ENCODE measurements at regions not wholly inside any gene's neighbourhood (a gene's known extent, or its start where the extent isn't known, plus 50 kb on each side); places are given as distances from the start of the nearest gene placed in this dataset.

DNA sequence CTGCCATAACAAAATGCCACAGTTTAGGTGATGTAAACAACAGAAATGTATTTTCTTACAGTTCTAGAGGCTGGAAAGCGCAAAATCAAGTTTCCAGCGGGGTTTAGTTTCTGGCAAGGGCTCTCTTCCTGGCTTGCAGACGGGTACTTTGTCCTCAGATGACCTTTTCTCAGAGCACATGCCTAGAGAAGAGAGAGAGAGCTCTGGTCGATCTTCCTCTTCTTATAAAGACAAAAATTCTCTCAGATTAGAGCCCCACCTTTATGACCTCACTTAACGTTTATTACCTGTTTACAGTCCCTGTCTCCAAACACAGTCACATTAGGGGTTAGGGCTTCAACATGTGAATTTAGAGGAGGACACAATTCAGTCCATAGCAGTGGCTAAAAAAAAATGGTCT lies 119.7 kb downstream of the CETN3 start:
- TF ChIP-seq CTCF (conservative IDR thresholded peaks at IDR 0.05; ENCODE audit: low read depth, low read length) (no peak), RAD21 (IDR thresholded peaks at IDR 0.05; ENCODE audit: low read length) (no peak), MXI1 (IDR thresholded peaks at IDR 0.05; ENCODE audit: borderline replicate concordance, low read depth, low read length) (no peak), RCOR1 (IDR thresholded peaks at IDR 0.05; ENCODE audit: insufficient replicate concordance, low read length) (no peak), POLR2A (IDR thresholded peaks at IDR 0.05; ENCODE audit: low read depth, low read length) (no peak), BHLHE40 (IDR thresholded peaks at IDR 0.05; ENCODE audit: low read depth, low read length) (no peak), MAZ (IDR thresholded peaks at IDR 0.05; ENCODE audit: borderline replicate concordance, low read depth, low read length) (no peak), CEBPB (IDR thresholded peaks at IDR 0.05; ENCODE audit: low read depth, low read length) (no peak), MAFK (IDR thresholded peaks at IDR 0.05; ENCODE audit: low read depth, low read length) (no peak), SMC3 (IDR thresholded peaks at IDR 0.05; ENCODE audit: low read depth, low read length) (no peak), FOS (IDR thresholded peaks at IDR 0.05; ENCODE audit: low read depth, low read length) (no peak)
- TF ChIP-seq, protein P1, sequence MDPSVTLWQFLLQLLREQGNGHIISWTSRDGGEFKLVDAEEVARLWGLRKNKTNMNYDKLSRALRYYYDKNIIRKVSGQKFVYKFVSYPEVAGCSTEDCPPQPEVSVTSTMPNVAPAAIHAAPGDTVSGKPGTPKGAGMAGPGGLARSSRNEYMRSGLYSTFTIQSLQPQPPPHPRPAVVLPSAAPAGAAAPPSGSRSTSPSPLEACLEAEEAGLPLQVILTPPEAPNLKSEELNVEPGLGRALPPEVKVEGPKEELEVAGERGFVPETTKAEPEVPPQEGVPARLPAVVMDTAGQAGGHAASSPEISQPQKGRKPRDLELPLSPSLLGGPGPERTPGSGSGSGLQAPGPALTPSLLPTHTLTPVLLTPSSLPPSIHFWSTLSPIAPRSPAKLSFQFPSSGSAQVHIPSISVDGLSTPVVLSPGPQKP (IDR thresholded peaks at IDR 0.05; ENCODE audit: borderline replicate concordance, low read depth, low read length), result no peak
- TF ChIP-seq, protein P2, sequence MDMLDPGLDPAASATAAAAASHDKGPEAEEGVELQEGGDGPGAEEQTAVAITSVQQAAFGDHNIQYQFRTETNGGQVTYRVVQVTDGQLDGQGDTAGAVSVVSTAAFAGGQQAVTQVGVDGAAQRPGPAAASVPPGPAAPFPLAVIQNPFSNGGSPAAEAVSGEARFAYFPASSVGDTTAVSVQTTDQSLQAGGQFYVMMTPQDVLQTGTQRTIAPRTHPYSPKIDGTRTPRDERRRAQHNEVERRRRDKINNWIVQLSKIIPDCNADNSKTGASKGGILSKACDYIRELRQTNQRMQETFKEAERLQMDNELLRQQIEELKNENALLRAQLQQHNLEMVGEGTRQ (IDR thresholded peaks at IDR 0.05; ENCODE audit: low read depth, low read length), result no peak
